Fibroblast of mammary gland (primary cell): ENCODE measurements at regions not wholly inside any gene's neighbourhood (a gene's known extent, or its start where the extent isn't known, plus 50 kb on each side); places are given as distances from the start of the nearest gene placed in this dataset.

Source experiments
- DNase-seq: peaks from one replicate; pipeline ENCODE4 v3.0.0-alpha.2; 2010; ENCODE audit warnings: low read depth
- H3K4me3 ChIP-seq: 2 replicates; pipeline ENCODE4 v1.5.1; 2011; ENCODE audit warnings: low read depth, mild to moderate bottlenecking, low read length, moderate library complexity; ENCODE audit not compliant: control insufficient read depth
- TF ChIP-seq, protein P1 (sequence below): conservative IDR thresholded peaks from 2 replicates; pipeline ENCODE4 v1.5.1; 2011; ENCODE audit warnings: low read depth, low read length, inconsistent platforms; ENCODE audit not compliant: control insufficient read depth, insufficient read depth

DNA sequence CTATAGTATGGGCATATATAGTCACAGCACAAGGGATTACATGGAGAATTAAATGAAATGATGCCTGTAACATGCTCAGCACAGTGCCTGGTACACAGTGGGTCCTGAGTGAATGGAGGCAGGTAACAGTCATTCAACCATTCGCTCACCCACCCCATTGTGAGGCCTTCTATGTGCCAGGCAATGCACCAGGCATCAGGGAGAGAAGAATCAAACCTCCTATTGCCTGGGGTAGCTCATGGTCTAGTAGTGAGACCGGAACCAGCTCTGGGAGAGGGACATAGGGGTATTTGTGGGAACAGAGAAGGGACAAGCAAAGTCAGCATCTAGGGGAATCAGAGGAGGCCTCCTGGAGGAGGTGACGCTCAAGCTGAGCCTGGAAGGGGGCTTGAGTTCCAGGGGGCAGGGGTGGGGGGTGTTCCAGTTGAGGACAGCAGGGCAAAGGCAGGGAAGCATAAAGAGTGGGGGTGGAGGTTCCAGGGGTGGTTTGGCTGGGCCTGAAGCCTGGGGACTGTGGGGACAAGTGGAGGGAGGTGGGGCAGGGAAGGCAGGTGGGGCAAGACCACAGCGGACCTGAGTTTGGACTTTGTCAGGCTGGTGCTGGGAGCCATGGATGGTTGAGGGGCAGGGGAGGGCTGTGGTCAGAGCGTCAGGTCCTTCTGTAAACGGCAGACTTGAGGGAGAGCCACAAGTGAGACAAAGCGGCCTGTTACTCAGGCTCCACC lies 591.6 kb downstream of the PTPRU start:
- no peak overlapping the region for H3K4me3 ChIP-seq
- DNase-seq: no peak
- TF ChIP-seq, protein P1, sequence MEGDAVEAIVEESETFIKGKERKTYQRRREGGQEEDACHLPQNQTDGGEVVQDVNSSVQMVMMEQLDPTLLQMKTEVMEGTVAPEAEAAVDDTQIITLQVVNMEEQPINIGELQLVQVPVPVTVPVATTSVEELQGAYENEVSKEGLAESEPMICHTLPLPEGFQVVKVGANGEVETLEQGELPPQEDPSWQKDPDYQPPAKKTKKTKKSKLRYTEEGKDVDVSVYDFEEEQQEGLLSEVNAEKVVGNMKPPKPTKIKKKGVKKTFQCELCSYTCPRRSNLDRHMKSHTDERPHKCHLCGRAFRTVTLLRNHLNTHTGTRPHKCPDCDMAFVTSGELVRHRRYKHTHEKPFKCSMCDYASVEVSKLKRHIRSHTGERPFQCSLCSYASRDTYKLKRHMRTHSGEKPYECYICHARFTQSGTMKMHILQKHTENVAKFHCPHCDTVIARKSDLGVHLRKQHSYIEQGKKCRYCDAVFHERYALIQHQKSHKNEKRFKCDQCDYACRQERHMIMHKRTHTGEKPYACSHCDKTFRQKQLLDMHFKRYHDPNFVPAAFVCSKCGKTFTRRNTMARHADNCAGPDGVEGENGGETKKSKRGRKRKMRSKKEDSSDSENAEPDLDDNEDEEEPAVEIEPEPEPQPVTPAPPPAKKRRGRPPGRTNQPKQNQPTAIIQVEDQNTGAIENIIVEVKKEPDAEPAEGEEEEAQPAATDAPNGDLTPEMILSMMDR: no peak

DNA sequence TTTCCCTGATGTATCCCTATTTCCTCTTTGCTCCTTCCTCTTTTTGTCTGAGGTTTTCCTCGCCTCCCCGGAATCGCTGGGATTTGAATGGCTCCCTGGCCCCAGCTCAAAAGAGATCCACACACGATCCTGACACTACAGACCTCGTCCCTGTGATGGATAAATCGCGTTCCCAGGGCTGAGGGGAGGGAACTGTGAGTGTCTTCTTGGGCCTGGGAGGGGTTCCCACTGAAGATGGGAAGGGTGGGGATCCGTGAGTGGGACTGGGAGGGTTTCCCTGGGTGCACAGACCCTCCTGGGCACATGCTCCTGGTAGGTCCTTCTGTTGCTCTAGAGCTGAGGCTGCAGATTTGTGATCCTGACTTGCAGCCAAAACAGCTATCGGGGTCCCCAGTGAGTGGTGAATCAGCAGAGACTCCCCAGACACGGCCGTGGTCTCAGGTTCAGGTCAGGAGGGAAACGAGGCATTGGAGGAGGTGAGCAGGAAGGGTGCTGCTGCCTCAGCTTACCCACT lies 591.0 kb downstream of the PTPRU start:
- DNase-seq: no peak
- no peak overlapping the region for H3K4me3 ChIP-seq
- TF ChIP-seq, protein P1: no peak

DNA sequence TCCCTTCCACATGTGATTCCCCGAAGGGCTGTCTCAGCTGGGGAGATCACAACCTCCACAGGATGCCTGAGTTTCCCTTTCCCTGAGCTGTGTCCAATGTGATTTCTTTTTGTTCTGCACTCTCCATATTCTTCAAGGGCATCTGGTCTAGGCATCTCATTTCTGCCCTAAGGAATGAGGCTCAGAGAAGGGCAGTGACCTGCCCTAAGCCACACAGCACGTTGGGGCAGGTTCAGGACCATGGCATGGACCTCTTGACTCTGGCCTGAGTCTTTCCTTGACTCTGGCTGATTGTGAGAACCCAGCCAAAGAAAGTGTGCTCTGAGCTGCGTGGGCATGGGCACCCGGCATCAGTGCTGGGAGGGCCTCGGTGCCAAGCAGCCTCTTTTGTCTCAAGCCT lies 590.3 kb downstream of the PTPRU start:
- no peak overlapping the region for H3K4me3 ChIP-seq
- TF ChIP-seq, protein P1: no peak
- no peak for DNase-seq

DNA sequence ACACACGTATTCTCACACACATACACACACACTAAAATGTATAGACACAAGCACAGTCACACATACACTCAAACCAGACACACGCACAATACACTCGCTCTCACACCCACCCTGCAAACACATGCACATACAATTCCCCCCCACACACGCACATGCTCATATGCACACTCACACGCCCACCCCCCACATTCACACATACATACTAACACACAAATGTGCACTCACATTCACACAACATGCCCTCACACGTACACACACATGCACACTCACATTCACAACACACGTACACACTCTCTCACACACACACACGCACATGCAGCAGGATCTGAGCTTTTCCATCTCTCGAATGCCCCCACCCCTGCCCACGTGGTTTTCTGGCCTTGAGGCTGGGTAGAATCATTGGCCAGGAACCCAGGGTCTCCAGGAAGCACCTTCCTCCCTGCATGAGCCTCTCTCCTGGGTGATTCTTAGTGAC lies 589.7 kb downstream of the PTPRU start:
- no peak for DNase-seq
- TF ChIP-seq, protein P1: no peak
- no peak overlapping the region for H3K4me3 ChIP-seq

DNA sequence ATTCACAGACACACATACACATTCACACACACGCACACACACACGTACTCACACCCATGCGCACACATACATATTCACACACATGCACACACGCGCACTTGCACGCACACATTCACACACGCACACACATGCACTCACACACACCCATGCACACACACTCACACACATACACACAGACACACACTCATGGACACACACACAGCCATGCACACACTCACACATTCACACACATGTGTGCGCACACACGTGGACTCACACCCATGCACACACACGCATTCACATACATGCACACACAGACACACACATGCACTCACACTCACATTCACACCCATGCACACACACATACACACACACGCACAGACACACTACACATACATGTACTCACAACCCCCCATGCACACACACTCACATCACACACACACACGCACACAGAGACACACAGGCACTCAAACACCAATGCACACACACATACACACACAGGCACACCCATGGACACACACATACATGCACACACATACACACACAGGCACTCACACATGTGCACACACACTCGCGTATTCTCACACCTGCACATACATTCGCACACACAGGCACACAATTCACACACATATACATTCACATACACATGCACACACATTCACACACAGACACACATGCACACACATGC lies 589.1 kb downstream of the PTPRU start:
- no peak for DNase-seq
- TF ChIP-seq, protein P1: no peak
- H3K4me3 ChIP-seq: no peak overlapping the region

DNA sequence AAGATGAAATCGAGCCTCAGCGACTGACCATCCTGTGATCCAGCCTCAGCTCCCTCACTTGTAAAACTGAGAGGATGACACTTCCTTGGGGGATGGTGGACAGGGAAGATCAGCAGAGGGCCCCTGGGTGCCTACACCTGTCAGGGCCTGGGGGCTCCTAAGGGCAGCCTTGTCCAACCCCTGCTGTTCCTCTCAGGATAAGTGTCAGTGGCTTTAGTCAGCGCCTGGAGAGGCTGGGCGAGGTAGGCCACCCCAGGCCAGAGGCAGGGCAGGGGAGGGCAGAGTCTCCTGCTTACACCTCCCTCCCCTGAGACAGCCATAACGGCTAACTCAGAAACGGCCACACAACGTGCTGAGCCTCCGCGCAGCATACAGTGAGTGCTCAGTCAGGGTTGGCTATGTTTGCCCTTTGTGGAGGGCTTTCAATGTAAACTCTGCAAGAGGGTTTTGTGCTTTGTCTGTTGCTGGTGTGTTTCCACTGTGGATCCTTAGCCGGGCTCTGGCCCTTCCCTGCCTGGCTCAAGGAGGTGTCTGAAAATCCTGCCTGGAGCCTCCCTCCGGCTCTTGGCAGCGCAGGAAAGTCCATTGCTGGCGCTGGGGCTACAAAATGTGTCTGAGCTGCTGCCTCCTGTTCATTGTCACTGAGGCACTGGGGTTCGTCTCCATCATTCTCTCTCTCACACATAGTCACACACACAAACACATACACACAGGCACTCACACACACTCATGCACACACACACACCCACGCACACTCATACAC lies 588.4 kb downstream of the PTPRU start:
- DNase-seq: no peak
- TF ChIP-seq, protein P1: no peak
- no peak overlapping the region for H3K4me3 ChIP-seq
